Nephron progenitor cell (in vitro differentiated cells): ENCODE measurements at regions not wholly inside any gene's neighbourhood (a gene's known extent, or its start where the extent isn't known, plus 50 kb on each side); places are given as distances from the start of the nearest gene placed in this dataset.

ENCODE experiments used
- DNase-seq: peaks from one replicate; pipeline ENCODE4 v3.0.0; 2021
- H3K27ac Mint-ChIP-seq: 2 replicates; pipeline ENCODE4 v1.8.0; 2021; ENCODE audit warnings: mild to moderate bottlenecking, moderate library complexity, mixed read lengths
- H3K27me3 Mint-ChIP-seq: 2 replicates; pipeline ENCODE4 v1.8.0; 2021; ENCODE audit warnings: mild to moderate bottlenecking, low read depth, mixed read lengths; ENCODE audit not compliant: poor library complexity
- H3K36me3 Mint-ChIP-seq: 2 replicates; pipeline ENCODE4 v1.8.0; 2021; ENCODE audit warnings: low read depth, mixed read lengths
- H3K4me1 Mint-ChIP-seq: 2 replicates; pipeline ENCODE4 v1.8.0; 2021; ENCODE audit warnings: mixed read lengths
- H3K4me3 Mint-ChIP-seq: 2 replicates; pipeline ENCODE4 v1.8.0; 2021; ENCODE audit warnings: mild to moderate bottlenecking, moderate library complexity, mixed read lengths
- H3K9me3 Mint-ChIP-seq: 2 replicates; pipeline ENCODE4 v1.8.0; 2021; ENCODE audit warnings: mild to moderate bottlenecking, moderate library complexity, mixed read lengths
- CTCF ChIP-seq: fragments of 200-600 bp; sonication (generic); IDR thresholded peaks from 2 replicates; pipeline ENCODE4 v1.5.0; 2021; ENCODE audit warnings: antibody characterized with exemption

DNA sequence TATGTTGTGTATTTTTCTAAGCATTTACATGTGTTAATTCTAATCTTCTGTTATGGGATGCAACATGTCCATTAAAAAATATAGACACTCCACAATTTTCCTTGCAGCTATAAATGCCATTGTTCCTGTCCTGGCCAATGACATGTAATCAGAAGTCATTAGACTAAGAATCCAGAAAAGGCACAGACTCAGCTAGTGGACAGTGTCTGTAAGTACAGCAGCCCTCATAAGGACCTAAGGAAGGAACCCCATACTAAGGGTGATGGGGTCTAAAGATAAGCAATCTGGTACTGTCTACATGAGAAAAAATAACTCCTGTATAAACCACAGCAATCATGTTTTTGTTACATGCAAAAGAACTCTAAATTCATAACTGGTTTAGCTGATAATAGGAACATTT, 115.9 kb downstream of the GPR85 start:
- no peaks in the 10 kb centered on the region for H3K36me3 Mint-ChIP-seq
- no peak overlapping the region for H3K4me3 Mint-ChIP-seq
- TF ChIP-seq CTCF = no peak
- no peaks in the 10 kb centered on the region for H3K4me1 Mint-ChIP-seq
- H3K9me3 Mint-ChIP-seq = no peaks in the 10 kb centered on the region
- H3K27ac Mint-ChIP-seq = no peak overlapping the region
- no peaks in the 10 kb centered on the region for H3K27me3 Mint-ChIP-seq
- DNase-seq = no peak

DNA sequence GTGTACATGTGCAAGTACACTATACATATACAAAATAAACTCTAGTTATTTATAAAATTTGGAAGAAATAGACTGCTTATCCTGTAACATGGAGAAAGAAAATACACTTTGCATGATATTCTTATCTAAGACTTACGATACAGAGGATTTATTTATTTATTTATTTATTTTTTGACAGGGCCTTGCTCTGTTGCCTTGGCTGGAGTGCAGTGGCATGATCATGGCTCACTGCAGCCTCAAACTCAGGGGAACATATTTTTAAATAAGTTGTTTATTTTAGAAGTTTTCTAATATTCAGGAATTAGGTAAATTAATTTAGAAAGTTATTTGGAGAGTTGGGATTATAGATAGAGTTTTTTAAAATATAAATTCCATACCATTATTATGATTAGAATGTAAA, 116.7 kb downstream of the GPR85 start:
- H3K27ac Mint-ChIP-seq = no peak overlapping the region
- TF ChIP-seq CTCF = no peak
- no peaks in the 10 kb centered on the region for H3K4me1 Mint-ChIP-seq
- no peaks in the 10 kb centered on the region for H3K27me3 Mint-ChIP-seq
- H3K9me3 Mint-ChIP-seq = no peaks in the 10 kb centered on the region
- no peaks in the 10 kb centered on the region for H3K36me3 Mint-ChIP-seq
- H3K4me3 Mint-ChIP-seq = no peak overlapping the region
- no peak for DNase-seq

DNA sequence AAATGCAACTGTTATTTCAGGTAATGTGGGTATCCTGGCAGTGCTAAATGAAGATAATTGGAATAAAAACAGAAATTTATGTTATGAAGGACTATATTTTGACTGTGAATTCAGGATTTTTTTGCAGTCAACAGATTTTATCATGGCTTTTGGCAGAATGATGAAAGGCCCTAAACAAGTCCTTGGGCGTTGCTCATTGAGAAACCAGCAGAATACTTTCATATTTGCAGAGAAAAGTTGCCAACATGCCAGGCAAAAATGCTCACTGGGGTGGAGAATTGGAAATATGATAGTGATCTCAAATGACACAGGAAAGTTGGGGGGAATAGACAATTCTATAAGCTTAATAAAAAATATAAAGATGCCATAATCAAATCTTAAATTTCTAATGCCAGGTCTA, 121.1 kb downstream of the GPR85 start:
- Mint-ChIP-seq H3K9me3 (no peaks in the 10 kb centered on the region), H3K4me3 (no peak overlapping the region), H3K4me1 (no peaks in the 10 kb centered on the region), H3K36me3 (no peaks in the 10 kb centered on the region), H3K27ac (no peak overlapping the region), H3K27me3 (peaks cover 3% of the 10 kb centered on the region)
- DNase-seq = no peak
- TF ChIP-seq CTCF = no peak

DNA sequence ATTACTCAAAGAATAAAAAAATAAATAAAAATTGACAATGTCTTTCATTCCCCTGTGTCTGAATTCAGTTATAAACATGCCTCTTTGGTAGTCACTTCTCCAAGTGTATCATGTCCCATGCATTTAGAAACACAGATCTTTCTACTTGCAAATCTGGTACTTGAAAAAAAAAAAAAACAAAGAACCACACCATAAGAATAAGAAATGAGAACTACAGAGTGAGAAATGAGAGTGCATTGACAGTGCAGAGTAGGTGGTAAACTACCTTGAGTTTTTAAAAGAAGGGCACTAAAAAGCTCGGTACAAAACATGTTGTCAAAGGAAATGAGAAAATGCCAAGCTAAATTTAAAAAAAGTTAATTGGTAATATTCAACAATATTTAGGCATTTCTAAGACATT, 123.0 kb downstream of the GPR85 start:
- Mint-ChIP-seq H3K36me3 (no peaks in the 10 kb centered on the region), H3K27me3 (peaks cover 3% of the 10 kb centered on the region), H3K27ac (no peak overlapping the region), H3K9me3 (no peaks in the 10 kb centered on the region), H3K4me3 (no peak overlapping the region), H3K4me1 (no peaks in the 10 kb centered on the region)
- no peak for DNase-seq
- TF ChIP-seq CTCF = no peak

GRCh38 chr7:112962815-112963214, 123.8 kb downstream of the GPR85 start:
- TF ChIP-seq CTCF = no peak
- Mint-ChIP-seq H3K36me3 (no peaks in the 10 kb centered on the region), H3K4me1 (no peaks in the 10 kb centered on the region), H3K27me3 (peaks cover 3% of the 10 kb centered on the region), H3K9me3 (no peaks in the 10 kb centered on the region), H3K4me3 (no peak overlapping the region), H3K27ac (no peak overlapping the region)
- no peak for DNase-seq

DNA sequence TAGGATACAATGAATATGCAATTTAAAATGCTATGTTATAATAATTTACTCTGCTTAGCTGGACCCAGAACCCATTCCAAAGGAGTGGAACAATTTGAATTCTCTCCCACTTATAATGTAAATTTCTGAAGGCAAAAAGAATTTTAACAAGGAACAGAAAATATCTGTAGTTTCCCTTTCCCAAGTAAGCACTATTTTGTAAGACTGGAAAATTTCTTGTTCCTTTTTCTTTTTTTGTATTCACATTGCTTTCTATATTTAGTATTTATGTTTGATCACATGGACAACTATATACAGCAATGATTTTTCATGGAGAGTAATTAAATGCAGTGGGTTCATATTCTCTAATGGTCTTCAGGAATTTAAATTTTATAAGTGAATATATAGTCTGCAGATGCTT, 127.4 kb downstream of the GPR85 start:
- Mint-ChIP-seq H3K27ac (no peak overlapping the region), H3K9me3 (no peaks in the 10 kb centered on the region)
- no peak for DNase-seq

More for the DNA sequence above, 127.4 kb downstream of the GPR85 start:
- no peaks in the 10 kb centered on the region for H3K36me3 Mint-ChIP-seq
- no peak overlapping the region for H3K4me3 Mint-ChIP-seq
- peaks cover 3% of the 10 kb centered on the region for H3K27me3 Mint-ChIP-seq
- H3K4me1 Mint-ChIP-seq = no peaks in the 10 kb centered on the region
- no peak for TF ChIP-seq CTCF
